DOHH2 (cell line): ENCODE measurements at regions not wholly inside any gene's neighbourhood (a gene's known extent, or its start where the extent isn't known, plus 50 kb on each side); places are given as distances from the start of the nearest gene placed in this dataset.

Experiments used
- EZH2phosphoT487 ChIP-seq: fragments of 200-600 bp; sonication (generic); IDR thresholded peaks from 2 replicates; pipeline ENCODE4 v1.6.1; 2017; ENCODE audit warnings: borderline replicate concordance, mild to moderate bottlenecking, antibody characterized with exemption, low read length, moderate library complexity, mixed read lengths
- TF ChIP-seq, protein P1 (sequence below): fragments of 200-600 bp; sonication (generic); IDR thresholded peaks from one replicate; pipeline ENCODE4 v1.5.1; 2014; ENCODE audit warnings: antibody characterized with exemption, mild to moderate bottlenecking, low read depth, low read length; ENCODE audit not compliant: poor library complexity, severe bottlenecking

DNA sequence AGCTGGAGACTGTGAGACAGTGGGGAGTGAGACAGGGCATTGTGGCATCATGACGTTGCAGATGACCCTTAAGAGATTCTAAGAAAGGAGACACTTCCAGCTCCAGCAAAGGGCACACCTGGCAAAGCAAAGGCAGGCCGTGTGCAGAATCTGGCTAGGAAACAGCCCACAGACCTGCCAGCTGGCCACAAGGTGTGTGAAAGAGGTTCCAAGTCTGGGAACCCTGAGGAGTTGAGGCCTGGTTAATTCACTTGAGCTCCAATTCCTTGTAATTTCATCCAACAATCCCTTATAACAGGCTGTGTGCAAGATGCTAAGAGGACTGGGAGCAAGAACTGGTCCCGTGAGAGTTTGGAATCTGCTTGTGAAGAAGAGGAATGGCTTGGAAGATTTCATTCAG, 72.8 kb upstream of the FAM9A start:
- TF ChIP-seq, protein P1, sequence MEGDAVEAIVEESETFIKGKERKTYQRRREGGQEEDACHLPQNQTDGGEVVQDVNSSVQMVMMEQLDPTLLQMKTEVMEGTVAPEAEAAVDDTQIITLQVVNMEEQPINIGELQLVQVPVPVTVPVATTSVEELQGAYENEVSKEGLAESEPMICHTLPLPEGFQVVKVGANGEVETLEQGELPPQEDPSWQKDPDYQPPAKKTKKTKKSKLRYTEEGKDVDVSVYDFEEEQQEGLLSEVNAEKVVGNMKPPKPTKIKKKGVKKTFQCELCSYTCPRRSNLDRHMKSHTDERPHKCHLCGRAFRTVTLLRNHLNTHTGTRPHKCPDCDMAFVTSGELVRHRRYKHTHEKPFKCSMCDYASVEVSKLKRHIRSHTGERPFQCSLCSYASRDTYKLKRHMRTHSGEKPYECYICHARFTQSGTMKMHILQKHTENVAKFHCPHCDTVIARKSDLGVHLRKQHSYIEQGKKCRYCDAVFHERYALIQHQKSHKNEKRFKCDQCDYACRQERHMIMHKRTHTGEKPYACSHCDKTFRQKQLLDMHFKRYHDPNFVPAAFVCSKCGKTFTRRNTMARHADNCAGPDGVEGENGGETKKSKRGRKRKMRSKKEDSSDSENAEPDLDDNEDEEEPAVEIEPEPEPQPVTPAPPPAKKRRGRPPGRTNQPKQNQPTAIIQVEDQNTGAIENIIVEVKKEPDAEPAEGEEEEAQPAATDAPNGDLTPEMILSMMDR: no peak
- TF ChIP-seq EZH2phosphoT487: no peak
